ENCODE measurements at regions not wholly inside any gene's neighbourhood (a gene's known extent, or its start where the extent isn't known, plus 50 kb on each side); places are given as distances from the start of the nearest gene placed in this dataset.
"Not testable (repeated sequence)": the region's sequence is repeated elsewhere in the genome, so short reads cannot be mapped to it uniquely, and the experiment has no call there.

GRCh38 chr11:11202885-11203284, 150.2 kb downstream of the CSNK2A3 start:
- Mint-ChIP-seq H3K27ac (no peak overlapping the region), H3K9me3 (peaks cover 4% of the 10 kb centered on the region), H3K36me3 (no peaks in the 10 kb centered on the region), H3K4me1 (no peaks in the 10 kb centered on the region), H3K27me3 (peaks cover 8% of the 10 kb centered on the region), H3K4me3 (no peak overlapping the region)
- POLR2A ChIA-PET: no interaction called here
- no peak for DNase-seq
- ATAC-seq (ENCODE audit: low read depth): no peak

- ATAC-seq (ENCODE audit: low read depth); H3K4me1 Mint-ChIP-seq; POLR2A ChIA-PET; H3K9me3 Mint-ChIP-seq; H3K27ac Mint-ChIP-seq; DNase-seq; H3K36me3 Mint-ChIP-seq; H3K4me3 Mint-ChIP-seq: not testable (repeated sequence)
- peaks cover 11% of the 10 kb centered on the region for H3K27me3 Mint-ChIP-seq
Measured at GRCh38 chr11:11201302-11201701, 151.7 kb downstream of the CSNK2A3 start.

DNA sequence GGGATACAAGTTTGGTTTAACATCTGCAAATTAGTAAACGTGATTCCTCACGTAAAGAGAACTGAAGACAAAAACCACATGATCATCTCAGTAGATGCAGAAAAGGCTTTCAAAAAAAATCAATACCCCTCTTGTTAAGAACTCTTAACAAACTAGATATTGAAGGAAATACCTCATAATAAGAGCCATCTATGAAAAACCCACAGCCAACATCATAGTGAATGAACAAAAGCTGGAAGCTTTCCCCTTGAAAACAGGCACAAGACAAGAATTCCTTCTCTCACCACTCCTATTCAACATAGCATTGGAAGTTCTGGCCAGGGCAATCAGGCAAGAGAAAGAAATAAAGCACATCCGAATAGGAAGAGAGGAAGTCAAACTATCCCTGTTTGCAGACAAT, 160.5 kb downstream of the CSNK2A3 start:
- Mint-ChIP-seq H3K9me3 (peaks cover 9% of the 10 kb centered on the region), H3K4me1 (no peaks in the 10 kb centered on the region), H3K36me3 (peaks cover 5% of the 10 kb centered on the region), H3K27ac (no peak overlapping the region), H3K4me3 (no peak overlapping the region), H3K27me3 (peaks cover 11% of the 10 kb centered on the region)
- POLR2A ChIA-PET: no interaction called here
- ATAC-seq (ENCODE audit: low read depth) (no peak), DNase-seq (no peak)

- H3K9me3 Mint-ChIP-seq: peaks cover 9% of the 10 kb centered on the region
- H3K4me1 Mint-ChIP-seq: no peaks in the 10 kb centered on the region
- H3K4me3 Mint-ChIP-seq: no peak overlapping the region
- ATAC-seq (ENCODE audit: low read depth) (no peak), DNase-seq (no peak)
- peaks cover 5% of the 10 kb centered on the region for H3K36me3 Mint-ChIP-seq
- POLR2A ChIA-PET: no interaction called here
- H3K27ac Mint-ChIP-seq: no peak overlapping the region
- H3K27me3 Mint-ChIP-seq: peaks cover 11% of the 10 kb centered on the region
Measured at GRCh38 chr11:11189506-11189905, 163.5 kb downstream of the CSNK2A3 start.

DNA sequence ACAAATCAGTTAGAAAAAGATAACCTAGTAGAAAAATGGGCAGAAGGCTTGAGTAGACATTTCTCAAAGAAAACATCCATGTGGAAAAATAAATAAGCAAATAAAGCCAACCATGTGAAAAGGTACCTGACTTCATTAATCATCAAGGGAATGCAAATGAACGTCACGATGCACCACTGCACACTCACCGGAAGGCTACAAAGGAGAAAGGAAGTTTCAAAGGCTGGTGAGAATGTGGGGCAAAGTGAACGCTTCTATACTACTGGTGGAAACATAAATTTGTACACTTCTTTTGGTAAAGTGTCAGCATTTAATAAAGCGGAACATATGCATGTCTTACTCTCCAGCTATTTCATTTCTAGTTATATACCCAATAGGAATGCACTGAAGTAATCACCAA, 166.8 kb downstream of the CSNK2A3 start:
- H3K36me3 Mint-ChIP-seq: peaks cover 5% of the 10 kb centered on the region
- H3K4me1 Mint-ChIP-seq: no peaks in the 10 kb centered on the region
- DNase-seq: no peak
- H3K9me3 Mint-ChIP-seq: peaks cover 4% of the 10 kb centered on the region
- peaks cover 6% of the 10 kb centered on the region for H3K27me3 Mint-ChIP-seq
- no peak for ATAC-seq (ENCODE audit: low read depth)
- no peak overlapping the region for H3K27ac Mint-ChIP-seq
- POLR2A ChIA-PET: no interaction called here
- no peak overlapping the region for H3K4me3 Mint-ChIP-seq

GRCh38 chr11:11182261-11182660, 170.8 kb downstream of the CSNK2A3 start:
- no peaks in the 10 kb centered on the region for H3K36me3 Mint-ChIP-seq
- no peak for ATAC-seq (ENCODE audit: low read depth)
- no peaks in the 10 kb centered on the region for H3K9me3 Mint-ChIP-seq
- peaks cover 4% of the 10 kb centered on the region for H3K27me3 Mint-ChIP-seq
- H3K4me1 Mint-ChIP-seq: no peaks in the 10 kb centered on the region
- POLR2A ChIA-PET: no interaction called here
- H3K4me3 Mint-ChIP-seq: no peak overlapping the region
- DNase-seq: no peak
- H3K27ac Mint-ChIP-seq: no peak overlapping the region

GRCh38 chr11:11178671-11179638, 174.1 kb downstream of the CSNK2A3 start:
- no peaks in the 10 kb centered on the region for H3K36me3 Mint-ChIP-seq
- DNase-seq (no peak), ATAC-seq (ENCODE audit: low read depth) (no peak)
- H3K27me3 Mint-ChIP-seq: peaks cover 4% of the 10 kb centered on the region
- POLR2A ChIA-PET: no interaction called here
- no peaks in the 10 kb centered on the region for H3K9me3 Mint-ChIP-seq
- no peak overlapping the region for H3K4me3 Mint-ChIP-seq
- H3K27ac Mint-ChIP-seq: no peak overlapping the region
- no peaks in the 10 kb centered on the region for H3K4me1 Mint-ChIP-seq

GRCh38 chr11:11177156-11177808, 175.8 kb downstream of the CSNK2A3 start:
- POLR2A ChIA-PET: no interaction called here
- ATAC-seq (ENCODE audit: low read depth) (no peak), DNase-seq (no peak)
- Mint-ChIP-seq H3K36me3 (no peaks in the 10 kb centered on the region), H3K9me3 (no peaks in the 10 kb centered on the region), H3K27ac (no peak overlapping the region), H3K4me1 (peaks cover 6% of the 10 kb centered on the region), H3K4me3 (no peak overlapping the region), H3K27me3 (peaks cover 5% of the 10 kb centered on the region)

DNA sequence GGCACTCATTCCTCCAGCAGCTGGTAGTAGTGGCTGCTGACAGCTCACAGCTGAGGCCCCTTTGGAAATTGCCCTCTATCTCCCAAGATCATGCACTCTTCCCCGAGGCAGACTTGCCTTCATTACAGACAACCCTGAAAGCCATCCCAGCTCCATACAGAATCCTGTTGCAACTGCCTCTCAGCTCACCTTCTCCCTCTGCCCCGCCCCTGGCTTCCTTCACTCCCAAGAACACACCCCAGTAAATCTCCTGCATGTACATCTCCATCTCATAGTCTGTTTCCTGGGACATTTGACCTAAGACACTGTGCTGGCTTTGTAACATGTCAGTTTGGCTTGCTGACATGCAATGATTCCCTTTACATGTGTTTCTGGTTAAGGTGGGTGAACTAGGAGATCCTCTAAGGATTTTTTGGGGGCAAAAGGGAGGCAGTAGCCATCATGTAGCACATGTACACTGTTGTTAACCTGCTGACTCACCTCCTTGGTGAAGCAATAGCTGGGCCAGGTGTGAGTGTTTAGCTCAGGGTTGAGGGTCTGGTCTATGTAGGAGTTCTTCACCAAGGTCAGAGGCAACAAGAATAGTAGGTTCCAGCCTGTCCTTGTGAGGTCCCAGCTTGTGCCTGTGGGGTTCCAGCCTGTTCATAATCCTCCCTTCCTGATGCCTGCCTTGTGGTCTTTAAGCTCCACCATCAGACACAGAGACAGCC, 179.6 kb downstream of the CSNK2A3 start:
- Mint-ChIP-seq H3K36me3 (no peaks in the 10 kb centered on the region), H3K4me1 (peaks cover 16% of the 10 kb centered on the region), H3K27ac (no peak overlapping the region), H3K4me3 (no peak overlapping the region), H3K9me3 (no peaks in the 10 kb centered on the region), H3K27me3 (peaks cover 3% of the 10 kb centered on the region)
- ATAC-seq (ENCODE audit: low read depth): no peak
- DNase-seq: no peak
- POLR2A ChIA-PET: no interaction called here

DNA sequence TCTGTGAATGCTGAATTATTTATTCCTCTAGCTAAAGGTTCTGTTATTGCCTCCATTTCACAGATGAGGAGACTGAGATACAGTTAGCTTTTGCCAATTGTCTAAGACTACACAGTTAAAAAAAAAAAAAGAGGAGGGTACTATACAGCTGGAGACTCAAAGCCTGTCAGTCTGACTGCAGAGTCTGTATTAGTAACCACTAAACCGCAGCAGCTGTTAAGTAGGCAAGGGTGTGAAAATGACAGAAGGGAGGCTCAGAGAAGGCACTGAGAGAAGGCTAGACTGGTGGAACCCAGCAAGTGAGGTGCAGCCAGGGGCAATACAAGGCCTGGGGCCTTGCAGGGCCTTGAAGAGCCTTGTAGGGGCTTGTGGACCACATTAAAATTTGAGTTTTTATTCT, 181.2 kb downstream of the CSNK2A3 start:
- no peaks in the 10 kb centered on the region for H3K36me3 Mint-ChIP-seq
- peak; percentile 88 for ATAC-seq (ENCODE audit: low read depth)
- POLR2A ChIA-PET: no interaction called here
- H3K27me3 Mint-ChIP-seq: peaks cover 3% of the 10 kb centered on the region
- H3K4me3 Mint-ChIP-seq: no peak overlapping the region
- no peaks in the 10 kb centered on the region for H3K9me3 Mint-ChIP-seq
- no peak overlapping the region for H3K27ac Mint-ChIP-seq
- DNase-seq: no peak
- peaks cover 16% of the 10 kb centered on the region for H3K4me1 Mint-ChIP-seq

DNA sequence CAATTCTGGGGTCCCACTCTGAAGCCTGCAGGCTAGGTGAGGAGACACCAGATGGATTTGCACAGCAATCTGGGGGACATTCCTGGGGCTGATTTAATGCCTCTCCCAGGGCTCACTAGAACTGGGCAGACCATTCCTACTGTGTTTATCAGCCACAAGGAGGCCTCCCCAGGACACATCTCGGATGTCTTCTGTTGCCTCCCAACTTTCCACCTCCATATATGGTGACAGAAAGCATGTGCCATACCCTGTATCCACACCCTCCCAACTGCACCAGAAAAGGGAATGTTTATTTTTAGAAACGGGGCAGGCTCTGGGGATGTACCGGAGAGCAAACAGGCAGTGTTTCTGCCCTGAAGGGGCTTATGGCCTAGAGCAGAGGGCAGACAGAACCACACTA, 181.8 kb downstream of the CSNK2A3 start:
- ATAC-seq (ENCODE audit: low read depth) (no peak), DNase-seq (no peak)
- Mint-ChIP-seq H3K4me1 (peaks cover 16% of the 10 kb centered on the region), H3K27ac (no peak overlapping the region), H3K4me3 (no peak overlapping the region), H3K27me3 (peaks cover 4% of the 10 kb centered on the region), H3K9me3 (no peaks in the 10 kb centered on the region), H3K36me3 (no peaks in the 10 kb centered on the region)
- POLR2A ChIA-PET: no interaction called here

DNA sequence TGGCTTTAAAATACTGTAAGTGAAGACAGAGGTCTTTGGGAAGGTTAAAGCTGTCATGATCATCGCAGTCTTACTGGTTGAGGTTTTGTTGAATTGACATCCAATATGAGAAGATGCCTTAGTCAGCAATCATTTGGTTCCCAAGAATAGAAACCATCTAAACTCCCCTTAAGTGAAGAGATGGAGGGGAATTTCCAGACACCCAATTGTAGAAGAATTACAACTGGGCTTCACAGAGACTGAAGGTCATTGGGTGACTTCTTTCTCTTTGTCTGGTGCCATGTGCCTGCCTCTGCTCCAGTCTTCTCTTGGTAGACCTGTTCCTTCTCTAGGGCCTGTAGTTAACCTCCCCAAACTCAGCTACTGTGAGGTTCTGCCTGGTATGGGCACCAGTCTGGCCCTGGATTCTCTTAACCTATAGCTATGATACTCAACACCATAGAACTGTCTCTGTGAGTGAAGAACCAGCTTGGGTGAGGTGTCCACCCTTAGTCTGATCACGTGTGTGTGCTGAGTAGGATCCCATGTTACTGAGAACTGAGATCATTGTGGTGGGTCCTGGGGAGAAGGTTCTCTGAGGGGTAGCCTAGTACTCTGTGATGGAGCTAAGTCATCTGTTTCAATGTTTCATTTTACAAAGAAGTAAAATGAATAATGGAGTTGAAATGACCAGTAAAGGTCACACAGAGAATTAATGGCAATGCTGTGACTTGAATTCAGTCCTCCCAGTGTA, 182.5 kb downstream of the CSNK2A3 start:
- no peaks in the 10 kb centered on the region for H3K9me3 Mint-ChIP-seq
- no peaks in the 10 kb centered on the region for H3K36me3 Mint-ChIP-seq
- H3K27ac Mint-ChIP-seq: no peak overlapping the region
- POLR2A ChIA-PET: no interaction called here
- H3K27me3 Mint-ChIP-seq: peaks cover 4% of the 10 kb centered on the region
- H3K4me3 Mint-ChIP-seq: no peak overlapping the region
- DNase-seq (no peak), ATAC-seq (ENCODE audit: low read depth) (no peak)
- peaks cover 16% of the 10 kb centered on the region for H3K4me1 Mint-ChIP-seq

- Mint-ChIP-seq H3K9me3 (no peaks in the 10 kb centered on the region), H3K27me3 (peaks cover 4% of the 10 kb centered on the region), H3K36me3 (no peaks in the 10 kb centered on the region), H3K27ac (no peak overlapping the region), H3K4me3 (no peak overlapping the region), H3K4me1 (peaks cover 16% of the 10 kb centered on the region)
- POLR2A ChIA-PET: no interaction called here
- ATAC-seq (ENCODE audit: low read depth) (no peak), DNase-seq (no peak)
Measured at GRCh38 chr11:11169715-11170351, 183.2 kb downstream of the CSNK2A3 start.
